NCI-H2196 treated with DMSO at 0.1 percent for 48 hours (cell line): ENCODE measurements at regions not wholly inside any gene's neighbourhood (a gene's known extent, or its start where the extent isn't known, plus 50 kb on each side); places are given as distances from the start of the nearest gene placed in this dataset.

Experiments
- DNase-seq: peaks from one replicate; lab custom pipeline; 2025; ENCODE audit not compliant: unreplicated experiment; lab: John Stamatoyannopoulos, UW

- no peak for DNase-seq
Measured at GRCh38 chr15:62599791-62600777, 435.0 kb upstream of the C2CD4B start.

GRCh38 chr15:62601777-62602545 lies 436.9 kb upstream of the C2CD4B start:
- DNase-seq = no peak

- DNase-seq = no peak
Measured at GRCh38 chr15:62603742-62604141, 438.7 kb upstream of the C2CD4B start.

GRCh38 chr15:62605282-62605681 lies 437.3 kb upstream of the TPM1 start:
- no peak for DNase-seq

GRCh38 chr15:62606376-62607113 lies 436.0 kb upstream of the TPM1 start:
- DNase-seq = no peak

GRCh38 chr15:62607114-62607462 lies 435.5 kb upstream of the TPM1 start:
- DNase-seq = no peak

GRCh38 chr15:62607643-62608042 lies 434.9 kb upstream of the TPM1 start:
- DNase-seq = no peak

- DNase-seq = no peak
Measured at GRCh38 chr15:62608369-62608768, 434.2 kb upstream of the TPM1 start.

- DNase-seq = no peak
Measured at GRCh38 chr15:62610265-62610869, 432.2 kb upstream of the TPM1 start.

GRCh38 chr15:62611002-62611401 lies 431.5 kb upstream of the TPM1 start:
- DNase-seq = no peak

GRCh38 chr15:62612183-62612733 lies 430.3 kb upstream of the TPM1 start:
- DNase-seq = no peak

- DNase-seq = no peak
Measured at GRCh38 chr15:62612771-62613170, 429.8 kb upstream of the TPM1 start.

- no peak for DNase-seq
Measured at GRCh38 chr15:62616746-62617145, 425.8 kb upstream of the TPM1 start.

GRCh38 chr15:62617741-62618140 lies 424.8 kb upstream of the TPM1 start:
- DNase-seq = no peak

GRCh38 chr15:62618432-62618831 lies 424.1 kb upstream of the TPM1 start:
- no peak for DNase-seq

GRCh38 chr15:62618846-62619504 lies 423.6 kb upstream of the TPM1 start:
- DNase-seq = no peak

GRCh38 chr15:62619526-62619925 lies 423.0 kb upstream of the TPM1 start:
- no peak for DNase-seq

GRCh38 chr15:62622775-62623174 lies 419.8 kb upstream of the TPM1 start:
- DNase-seq = no peak

GRCh38 chr15:62624547-62625378 lies 417.8 kb upstream of the TPM1 start:
- DNase-seq = no peak
